ENCODE measurements at regions not wholly inside any gene's neighbourhood (a gene's known extent, or its start where the extent isn't known, plus 50 kb on each side); places are given as distances from the start of the nearest gene placed in this dataset.

GRCh38 chr21:43301409-43302061 lies 125.4 kb downstream of the SIK1 start:
- DNase-seq, result no peak

GRCh38 chr21:43300496-43301408 lies 126.2 kb downstream of the SIK1 start:
- DNase-seq, result no peak

DNA sequence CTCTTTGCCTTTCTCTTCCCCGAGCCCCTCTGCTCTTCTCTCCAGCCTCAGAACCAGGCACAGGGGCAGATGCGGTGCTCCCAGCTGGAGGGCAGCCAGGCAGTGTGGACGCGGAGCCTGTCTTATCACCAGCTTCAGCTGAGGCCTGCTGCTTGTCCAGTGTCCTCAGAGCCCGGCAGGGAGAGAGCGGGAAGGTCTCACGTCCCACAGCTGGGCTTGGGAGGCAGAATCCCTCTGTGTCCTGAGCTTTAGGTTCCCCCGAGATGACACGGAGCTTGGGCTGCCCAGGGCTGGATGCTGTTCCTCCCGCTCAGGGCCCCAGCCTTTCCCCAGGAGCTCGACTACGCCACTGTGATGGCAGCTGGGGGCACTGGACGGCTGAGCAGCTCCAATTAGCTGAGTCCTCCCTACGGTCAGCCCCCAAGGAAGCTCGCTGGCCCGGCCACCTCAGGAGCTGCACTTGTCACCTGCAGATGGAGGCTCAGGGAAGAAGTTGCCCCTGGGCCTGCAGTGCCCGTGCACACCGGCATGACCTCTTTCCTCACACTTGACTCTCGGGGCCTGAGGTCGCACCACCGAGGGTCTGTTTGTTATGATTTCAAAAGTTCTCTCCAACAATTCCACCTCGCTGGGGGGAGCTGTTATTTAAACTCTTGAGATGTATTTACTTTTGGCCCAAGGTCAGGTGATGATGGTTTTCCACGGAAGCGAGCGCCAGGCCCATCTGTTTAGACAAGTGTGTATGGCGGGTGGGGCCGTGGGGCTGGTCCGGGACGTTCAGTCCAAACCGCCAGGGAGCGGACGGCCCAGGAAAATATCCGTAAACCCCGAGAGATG lies 127.3 kb downstream of the SIK1 start:
- no peak for DNase-seq

- DNase-seq, result no peak
These were observed 128.1 kb downstream of the SIK1 start for GRCh38 chr21:43298546-43299440.

DNA sequence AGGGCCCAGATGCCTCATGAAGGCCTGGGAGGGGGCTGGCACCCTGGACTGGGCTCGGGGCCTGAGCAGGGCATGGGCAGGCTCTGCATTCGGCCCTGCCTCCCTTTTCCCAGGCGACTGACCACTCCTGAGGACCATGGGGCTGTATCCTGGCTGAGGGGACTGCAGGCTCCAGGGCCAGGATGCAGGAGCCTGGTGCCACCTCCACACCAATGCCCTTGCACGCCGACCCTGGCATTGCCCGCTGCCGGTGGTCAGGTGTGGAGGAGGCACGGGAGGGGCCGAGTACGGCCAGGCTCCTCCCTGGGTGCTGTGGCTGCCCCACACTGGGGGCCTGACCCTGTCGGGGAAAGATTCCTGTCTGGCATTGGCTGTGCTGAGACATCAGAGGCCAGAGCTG lies 128.9 kb downstream of the SIK1 start:
- no peak for DNase-seq

DNA sequence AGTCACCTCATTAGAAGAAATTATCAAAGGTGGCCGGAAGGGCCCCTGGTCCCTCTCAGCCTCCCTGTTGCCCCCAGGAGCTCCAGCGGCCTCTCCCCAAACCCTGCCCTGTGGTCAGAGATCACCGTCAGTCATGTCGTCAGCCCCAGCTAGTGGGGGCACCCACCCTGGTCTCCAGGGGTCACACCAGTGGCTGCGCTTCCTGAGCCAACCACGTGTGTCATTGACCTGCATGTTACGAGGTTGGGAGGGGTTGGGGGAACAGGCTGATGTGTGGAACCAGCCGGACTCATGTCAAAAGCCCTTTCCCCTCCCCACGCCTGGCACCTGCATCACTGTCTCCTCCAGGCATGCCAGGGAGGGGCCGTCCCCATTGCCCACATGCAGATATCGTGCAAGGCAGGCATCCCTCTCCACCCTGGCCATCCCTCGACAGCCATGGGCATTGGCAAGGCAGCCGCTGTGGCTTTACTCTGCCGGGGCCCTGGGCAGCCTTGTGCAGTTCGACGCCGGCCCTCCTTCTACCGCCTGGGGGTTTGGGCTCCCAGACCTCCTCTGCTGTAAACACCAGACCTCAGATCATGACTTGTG lies 128.7 kb downstream of the CRYAA start:
- DNase-seq, result no peak

DNA sequence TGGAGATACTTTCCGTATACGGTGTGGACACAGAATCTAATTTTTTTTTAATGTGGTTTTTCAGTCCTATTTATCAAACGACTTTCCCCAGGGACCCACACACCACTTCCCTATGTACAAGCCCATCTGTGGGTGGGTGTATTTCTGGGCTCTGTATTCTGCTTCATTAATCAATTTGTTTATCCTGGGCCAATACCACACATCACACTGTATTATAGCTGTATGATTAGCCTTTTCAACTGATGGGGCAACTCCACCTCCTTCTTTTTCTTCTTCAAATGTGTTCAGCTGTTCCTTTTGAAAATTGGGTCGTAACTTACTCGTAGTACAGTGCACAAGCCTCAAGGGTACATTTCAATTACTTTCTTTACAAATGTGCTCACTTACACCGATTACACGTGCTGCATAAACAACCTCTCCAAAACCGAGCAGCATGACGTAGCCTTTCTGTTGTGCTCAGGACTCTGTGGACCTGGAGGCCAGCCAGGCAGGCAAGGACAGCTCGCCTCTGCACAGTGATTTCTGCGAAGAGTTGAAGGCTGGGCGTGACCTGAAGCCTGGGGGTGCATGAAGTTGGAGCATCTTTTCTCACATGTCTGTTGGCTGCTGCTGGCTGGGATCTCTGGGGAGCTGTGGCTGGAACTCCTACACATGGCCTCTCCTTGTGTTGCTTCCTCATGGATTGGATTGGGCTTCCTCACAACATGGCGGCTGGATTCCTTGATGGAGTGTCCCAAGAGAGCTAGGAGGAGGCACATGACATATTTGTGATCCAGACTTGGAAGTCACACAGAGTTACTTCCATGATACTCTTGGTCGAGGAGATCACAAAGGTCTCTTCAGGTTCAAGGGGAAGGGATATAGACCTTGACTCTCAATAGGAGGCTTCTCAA lies 126.5 kb downstream of the CRYAA start:
- no peak for DNase-seq

DNA sequence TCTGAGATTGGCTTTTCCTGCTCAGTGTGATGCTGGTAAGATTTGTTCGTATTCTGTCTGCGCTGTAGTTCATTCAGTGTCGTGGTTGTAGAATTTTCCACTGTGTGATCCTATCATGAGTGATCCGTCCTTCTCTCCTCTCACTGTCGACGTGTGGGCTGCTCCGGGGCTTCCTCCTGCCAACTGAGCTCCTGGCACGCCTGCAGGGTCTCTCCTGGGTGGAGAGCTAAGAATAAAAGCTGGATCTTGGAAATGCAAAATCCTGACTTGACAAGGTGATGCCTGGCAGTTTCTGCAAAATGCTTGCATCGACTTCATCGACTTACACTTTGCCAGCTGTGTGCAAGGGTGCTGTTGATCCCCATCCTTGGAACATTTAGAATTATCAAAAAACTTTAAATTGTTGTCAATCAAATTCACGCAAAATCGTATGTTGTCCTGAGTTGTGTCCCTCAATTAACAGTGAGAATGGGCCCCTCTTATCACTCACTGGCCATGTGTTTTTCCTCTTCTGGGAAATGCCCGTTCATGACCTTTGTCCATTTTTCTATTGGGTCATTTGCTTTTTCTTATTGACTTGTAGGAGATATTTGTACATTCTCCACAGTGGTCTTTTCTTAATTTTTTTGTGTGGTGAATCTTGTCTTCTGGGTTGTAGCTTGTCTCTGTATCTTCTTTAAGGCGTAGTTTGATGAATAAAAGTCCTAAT lies 125.5 kb downstream of the CRYAA start:
- DNase-seq, result no peak

DNA sequence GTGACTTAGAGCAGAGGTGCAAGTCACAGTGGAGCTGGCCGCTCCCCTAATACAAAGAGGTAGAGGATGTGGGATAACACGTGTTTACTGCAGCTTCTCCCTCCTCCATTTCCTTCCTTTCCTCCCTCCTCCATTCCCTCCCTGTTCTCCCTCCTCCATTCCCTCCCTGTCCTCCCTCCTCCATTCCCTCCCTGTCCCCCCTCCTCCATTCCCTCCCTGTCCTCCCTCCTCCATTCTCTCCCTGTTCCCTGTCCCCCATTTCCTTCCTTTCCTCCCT lies 124.0 kb downstream of the CRYAA start:
- no peak for DNase-seq

DNA sequence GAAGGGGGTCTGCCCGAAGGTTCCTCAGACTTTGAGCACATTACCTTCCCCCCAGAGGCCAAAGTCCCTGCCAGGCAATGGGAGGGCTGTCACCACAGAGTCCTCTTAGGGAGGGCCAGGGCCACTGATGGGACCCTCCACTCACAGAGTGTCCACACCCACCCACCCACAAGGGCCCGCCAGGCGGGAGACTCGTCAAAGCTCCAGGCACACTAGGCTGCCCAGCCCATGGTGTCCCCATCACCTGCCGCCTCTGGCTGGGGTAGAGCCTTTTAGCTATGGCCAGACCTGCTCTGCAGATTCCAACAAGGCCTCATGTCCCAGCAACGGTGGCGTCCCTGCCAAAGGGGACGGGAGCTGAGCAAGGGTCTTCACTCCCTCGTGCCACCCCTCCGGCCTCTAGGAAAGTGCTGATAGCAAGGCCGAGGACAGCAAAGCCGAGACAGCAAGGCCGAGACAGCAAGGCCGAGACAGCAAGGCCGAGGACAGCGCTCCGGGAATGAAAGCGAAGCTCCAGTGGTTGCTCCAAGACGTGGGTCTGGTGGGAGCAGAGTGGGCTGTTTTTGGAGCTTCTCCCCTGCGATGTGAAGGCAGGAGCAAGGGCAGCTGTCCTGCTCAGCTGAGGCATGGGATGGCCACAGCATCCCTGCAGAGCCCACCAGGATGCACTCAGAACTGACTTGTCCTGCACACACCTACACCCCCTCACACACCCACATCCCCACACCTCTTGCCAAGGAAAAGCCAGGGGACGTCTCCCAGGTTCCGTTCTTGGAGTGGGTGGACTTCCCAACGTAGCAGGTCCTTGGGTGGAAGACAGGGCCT lies 123.4 kb downstream of the CRYAA start:
- DNase-seq, result no peak

DNA sequence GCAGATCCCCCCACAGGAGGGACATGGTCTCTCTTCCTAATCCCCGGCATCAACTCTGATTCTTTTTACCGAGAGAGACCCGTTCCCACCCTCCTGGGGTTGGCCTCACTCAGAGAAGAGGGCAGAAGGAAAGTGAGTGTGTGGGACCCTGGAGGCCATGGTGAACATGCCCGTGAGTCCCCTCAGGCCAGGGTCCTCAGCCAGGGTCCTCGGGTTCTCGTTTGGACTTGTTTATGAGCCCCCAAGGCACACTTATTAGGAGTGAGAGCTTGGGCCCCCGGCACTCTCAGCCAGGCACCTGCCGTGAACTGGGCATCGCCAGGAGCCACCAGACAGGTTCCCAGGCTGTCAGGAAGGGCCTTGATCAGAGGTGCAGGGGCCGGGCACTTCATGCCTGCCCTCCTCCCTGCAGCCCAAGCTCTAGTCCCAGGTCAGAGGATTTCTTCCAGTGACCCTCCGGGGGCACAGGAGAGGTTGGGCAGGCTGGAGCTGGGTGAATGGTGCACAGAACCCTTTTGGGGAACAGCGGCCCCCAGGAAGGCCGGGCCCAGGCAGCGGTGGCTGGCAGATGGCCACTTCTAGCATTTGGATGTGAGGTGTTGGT lies 122.6 kb downstream of the CRYAA start:
- no peak for DNase-seq

- DNase-seq, result peak in 1 of 2 donors; percentile 35
These were observed 121.9 kb downstream of the CRYAA start for GRCh38 chr21:43290421-43291346.

DNA sequence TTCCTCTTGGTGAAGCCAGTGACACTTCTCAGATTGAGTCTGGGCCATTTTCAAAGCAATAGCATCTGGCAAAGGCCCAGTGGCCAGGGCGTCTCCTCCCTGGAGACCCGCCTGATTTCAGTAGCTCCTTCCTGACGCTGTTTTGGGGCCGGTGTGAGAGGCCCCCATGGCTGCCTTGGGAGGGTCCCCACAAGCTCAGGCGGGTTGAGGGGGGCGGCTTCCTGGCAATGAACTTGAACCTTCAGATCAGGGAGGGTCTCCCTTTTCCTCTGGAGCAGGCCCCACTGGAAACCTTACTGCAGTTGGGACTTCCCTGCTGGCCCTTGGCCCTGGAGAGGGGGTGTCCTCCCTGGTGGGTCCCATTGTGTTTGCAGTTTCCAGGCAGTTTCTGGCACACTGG lies 121.2 kb downstream of the CRYAA start:
- DNase-seq, result no peak

- no peak for DNase-seq
These were observed 120.6 kb downstream of the CRYAA start for GRCh38 chr21:43289442-43289841.

- DNase-seq, result no peak
These were observed 119.3 kb downstream of the CRYAA start for GRCh38 chr21:43287795-43288755.

DNA sequence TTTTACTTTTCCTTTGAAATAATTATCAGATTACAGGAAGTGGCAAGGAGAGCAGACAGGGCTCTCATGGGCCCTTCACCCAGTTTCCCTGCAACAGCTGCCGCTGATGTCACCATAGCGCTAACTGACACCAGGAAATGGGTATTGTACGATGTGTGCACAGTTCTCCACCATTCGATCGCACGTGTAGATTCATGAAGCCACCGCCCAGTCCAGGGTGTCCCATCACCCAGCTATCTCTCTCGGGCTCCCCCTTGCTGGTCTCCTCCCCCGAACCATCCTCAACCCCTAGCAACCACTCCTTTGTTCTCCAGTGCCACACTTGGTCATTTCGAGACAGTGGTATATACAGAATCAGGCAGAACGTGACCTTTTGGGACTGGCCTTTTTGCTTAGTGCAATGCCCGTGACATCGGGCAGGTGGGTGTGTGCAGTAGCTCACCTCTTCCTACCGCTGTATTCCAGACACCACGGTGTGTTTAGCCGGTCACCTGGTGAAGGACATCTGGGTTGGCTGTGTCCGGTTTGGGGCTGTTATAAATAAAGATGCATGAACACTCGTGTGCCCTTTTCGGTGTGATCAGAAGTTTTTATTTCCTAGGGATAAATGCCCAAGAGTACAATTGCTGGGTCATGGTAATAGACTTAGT lies 118.4 kb downstream of the CRYAA start:
- DNase-seq, result no peak

Data from CD4-positive, alpha-beta T cell treated with Interleukin-1 beta for 1 hour (primary cell).